ENCODE measurements at regions not wholly inside any gene's neighbourhood (a gene's known extent, or its start where the extent isn't known, plus 50 kb on each side); places are given as distances from the start of the nearest gene placed in this dataset.
"Not testable (repeated sequence)": the region's sequence is repeated elsewhere in the genome, so short reads cannot be mapped to it uniquely, and the experiment has no call there.

DNA sequence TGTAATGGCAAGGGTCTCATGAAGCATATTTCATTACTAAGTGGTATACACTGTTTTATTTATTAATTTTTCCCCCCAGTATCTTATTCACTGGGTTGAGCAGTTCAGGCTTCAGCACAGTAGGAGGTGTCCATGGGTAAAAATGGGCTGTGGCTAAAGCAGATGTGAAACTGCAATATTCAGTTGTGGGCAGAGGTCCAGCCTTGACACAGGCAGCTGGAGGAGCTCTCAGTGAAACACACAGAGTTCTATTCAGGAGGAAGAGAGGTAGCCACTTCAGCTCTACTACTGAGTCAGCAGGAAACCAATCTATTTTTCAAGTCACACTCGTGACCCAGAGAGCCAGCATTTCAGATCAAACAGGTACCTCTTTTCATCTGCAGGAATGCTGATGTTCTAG lies 418.3 kb downstream of the CDH10 start:
- H3K4me2 ChIP-seq (ENCODE audit: control insufficient read depth, extremely low read depth, insufficient read depth, low read depth, low read length), result no peak overlapping the region
- H3K36me3 ChIP-seq (ENCODE audit: control insufficient read depth in 2 of 2, extremely low read depth in 1 of 2, insufficient read depth in 2 of 2, low read length in 2 of 2), result no peaks in the 10 kb centered on the region
- H3K9me1 ChIP-seq (ENCODE audit: control insufficient read depth, extremely low read depth, insufficient read depth, low read length), result no peaks in the 10 kb centered on the region
- DNase-seq (ENCODE audit: low read depth, low spot score) (no peak), FAIRE-seq (no peak)
- TF ChIP-seq, protein P1, sequence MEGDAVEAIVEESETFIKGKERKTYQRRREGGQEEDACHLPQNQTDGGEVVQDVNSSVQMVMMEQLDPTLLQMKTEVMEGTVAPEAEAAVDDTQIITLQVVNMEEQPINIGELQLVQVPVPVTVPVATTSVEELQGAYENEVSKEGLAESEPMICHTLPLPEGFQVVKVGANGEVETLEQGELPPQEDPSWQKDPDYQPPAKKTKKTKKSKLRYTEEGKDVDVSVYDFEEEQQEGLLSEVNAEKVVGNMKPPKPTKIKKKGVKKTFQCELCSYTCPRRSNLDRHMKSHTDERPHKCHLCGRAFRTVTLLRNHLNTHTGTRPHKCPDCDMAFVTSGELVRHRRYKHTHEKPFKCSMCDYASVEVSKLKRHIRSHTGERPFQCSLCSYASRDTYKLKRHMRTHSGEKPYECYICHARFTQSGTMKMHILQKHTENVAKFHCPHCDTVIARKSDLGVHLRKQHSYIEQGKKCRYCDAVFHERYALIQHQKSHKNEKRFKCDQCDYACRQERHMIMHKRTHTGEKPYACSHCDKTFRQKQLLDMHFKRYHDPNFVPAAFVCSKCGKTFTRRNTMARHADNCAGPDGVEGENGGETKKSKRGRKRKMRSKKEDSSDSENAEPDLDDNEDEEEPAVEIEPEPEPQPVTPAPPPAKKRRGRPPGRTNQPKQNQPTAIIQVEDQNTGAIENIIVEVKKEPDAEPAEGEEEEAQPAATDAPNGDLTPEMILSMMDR (optimal IDR thresholded peaks at IDR 0.05 in 1 of 3, IDR thresholded peaks at IDR 0.05 in 1 of 3, conservative IDR thresholded peaks at IDR 0.05 in 1 of 3; ENCODE audit: extremely low read depth in 1 of 3, insufficient read depth in 2 of 3, low read length in 3 of 3), result no peak
- no peak for TF ChIP-seq EZH2 (IDR thresholded peaks at IDR 0.05; ENCODE audit: low read length)
- no peak overlapping the region for H3K9ac ChIP-seq (ENCODE audit: control insufficient read depth, extremely low read depth, insufficient read depth, low read length)
- no peak overlapping the region for H3K27ac ChIP-seq (ENCODE audit: control insufficient read depth, insufficient read depth, low read length)
- dilution Hi-C loops (cut with MboI; ENCODE audit: extremely low pct_ligation_motif_present, low sequenced_read_pairs), result no loop called here
- no peaks in the 10 kb centered on the region for H3K4me1 ChIP-seq (ENCODE audit: control insufficient read depth, extremely low read depth, insufficient read depth, low read length)
- H3K27me3 ChIP-seq (ENCODE audit: control insufficient read depth, extremely low read depth, insufficient read depth, low read length), result no peaks in the 10 kb centered on the region
- no peak overlapping the region for H3K4me3 ChIP-seq (ENCODE audit: control insufficient read depth in 2 of 3, extremely low read depth in 1 of 3, insufficient read depth in 2 of 3, low read depth in 1 of 3, low read length in 3 of 3)
- no peaks in the 10 kb centered on the region for H4K20me1 ChIP-seq (ENCODE audit: control insufficient read depth, extremely low read depth, insufficient read depth, low read length)
- H3K79me2 ChIP-seq (ENCODE audit: control insufficient read depth, insufficient read depth, low read length), result no peaks in the 10 kb centered on the region
- no peak overlapping the region for H2AFZ ChIP-seq (ENCODE audit: control insufficient read depth, low read length)
- H3K9me3 ChIP-seq (ENCODE audit: control insufficient read depth, low read depth, low read length), result peaks cover 2% of the 10 kb centered on the region

DNA sequence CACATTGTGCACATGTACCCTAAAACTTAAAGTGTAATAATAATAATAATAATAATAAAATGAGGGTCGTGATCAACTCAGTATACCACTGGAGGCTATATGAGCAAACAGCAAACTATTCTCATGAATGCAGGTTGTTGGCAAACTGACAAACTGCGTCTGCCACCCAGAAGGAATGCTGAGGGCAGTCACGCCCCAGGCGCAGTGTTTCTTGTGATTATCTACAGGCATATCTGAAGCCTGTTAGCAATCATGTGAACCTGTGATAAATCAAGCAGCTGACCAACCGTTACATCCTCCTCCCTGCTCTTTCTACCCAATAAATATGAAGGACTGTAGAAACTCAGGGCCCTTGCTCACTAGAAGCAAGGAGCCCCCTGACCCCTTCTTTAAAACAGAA lies 416.9 kb downstream of the CDH10 start:
- H3K9me1 ChIP-seq (ENCODE audit: control insufficient read depth, extremely low read depth, insufficient read depth, low read length); H3K9me3 ChIP-seq (ENCODE audit: control insufficient read depth, low read depth, low read length); H3K4me2 ChIP-seq (ENCODE audit: control insufficient read depth, extremely low read depth, insufficient read depth, low read depth, low read length); H3K9ac ChIP-seq (ENCODE audit: control insufficient read depth, extremely low read depth, insufficient read depth, low read length); H3K36me3 ChIP-seq (ENCODE audit: control insufficient read depth in 2 of 2, extremely low read depth in 1 of 2, insufficient read depth in 2 of 2, low read length in 2 of 2); H4K20me1 ChIP-seq (ENCODE audit: control insufficient read depth, extremely low read depth, insufficient read depth, low read length); H2AFZ ChIP-seq (ENCODE audit: control insufficient read depth, low read length); dilution Hi-C loops (cut with MboI; ENCODE audit: extremely low pct_ligation_motif_present, low sequenced_read_pairs); H3K4me1 ChIP-seq (ENCODE audit: control insufficient read depth, extremely low read depth, insufficient read depth, low read length); DNase-seq (ENCODE audit: low read depth, low spot score); H3K27me3 ChIP-seq (ENCODE audit: control insufficient read depth, extremely low read depth, insufficient read depth, low read length); H3K4me3 ChIP-seq (ENCODE audit: control insufficient read depth in 2 of 3, extremely low read depth in 1 of 3, insufficient read depth in 2 of 3, low read depth in 1 of 3, low read length in 3 of 3); FAIRE-seq; H3K79me2 ChIP-seq (ENCODE audit: control insufficient read depth, insufficient read depth, low read length); H3K27ac ChIP-seq (ENCODE audit: control insufficient read depth, insufficient read depth, low read length): not testable (repeated sequence)

DNA sequence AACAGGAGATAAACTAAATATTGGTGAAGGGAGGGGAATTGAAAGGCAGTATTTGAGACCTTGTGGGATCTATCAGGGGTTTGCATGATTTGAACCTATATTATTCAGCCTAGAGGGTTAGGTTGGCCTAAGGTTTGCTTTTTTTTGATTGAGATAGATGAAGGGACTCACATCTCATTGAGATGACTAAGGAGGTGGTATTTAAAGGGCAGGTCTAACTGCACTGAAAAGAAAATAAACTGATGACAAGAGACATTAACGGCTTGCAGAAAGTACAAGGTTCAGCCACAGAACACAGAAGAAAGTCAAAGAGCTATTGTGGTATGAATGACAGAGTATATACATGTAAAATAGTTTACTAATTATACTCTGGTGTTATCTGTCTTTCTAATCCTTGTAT lies 412.7 kb downstream of the CDH10 start:
- no peak for DNase-seq (ENCODE audit: low read depth, low spot score)
- no peak overlapping the region for H3K4me3 ChIP-seq (ENCODE audit: control insufficient read depth in 2 of 3, extremely low read depth in 1 of 3, insufficient read depth in 2 of 3, low read depth in 1 of 3, low read length in 3 of 3)
- no peaks in the 10 kb centered on the region for H3K4me1 ChIP-seq (ENCODE audit: control insufficient read depth, extremely low read depth, insufficient read depth, low read length)
- no peak overlapping the region for H3K27ac ChIP-seq (ENCODE audit: control insufficient read depth, insufficient read depth, low read length)
- FAIRE-seq, result no peak
- no peak overlapping the region for H3K9ac ChIP-seq (ENCODE audit: control insufficient read depth, extremely low read depth, insufficient read depth, low read length)
- H3K27me3 ChIP-seq (ENCODE audit: control insufficient read depth, extremely low read depth, insufficient read depth, low read length), result no peaks in the 10 kb centered on the region
- H3K36me3 ChIP-seq (ENCODE audit: control insufficient read depth in 2 of 2, extremely low read depth in 1 of 2, insufficient read depth in 2 of 2, low read length in 2 of 2), result no peaks in the 10 kb centered on the region
- H3K9me1 ChIP-seq (ENCODE audit: control insufficient read depth, extremely low read depth, insufficient read depth, low read length), result no peaks in the 10 kb centered on the region
- TF ChIP-seq, protein P1 (optimal IDR thresholded peaks at IDR 0.05 in 1 of 3, IDR thresholded peaks at IDR 0.05 in 1 of 3, conservative IDR thresholded peaks at IDR 0.05 in 1 of 3; ENCODE audit: extremely low read depth in 1 of 3, insufficient read depth in 2 of 3, low read length in 3 of 3), result no peak
- no peak for TF ChIP-seq EZH2 (IDR thresholded peaks at IDR 0.05; ENCODE audit: low read length)
- H3K4me2 ChIP-seq (ENCODE audit: control insufficient read depth, extremely low read depth, insufficient read depth, low read depth, low read length), result no peak overlapping the region
- dilution Hi-C loops (cut with MboI; ENCODE audit: extremely low pct_ligation_motif_present, low sequenced_read_pairs), result no loop called here
- no peaks in the 10 kb centered on the region for H3K79me2 ChIP-seq (ENCODE audit: control insufficient read depth, insufficient read depth, low read length)
- H2AFZ ChIP-seq (ENCODE audit: control insufficient read depth, low read length), result no peak overlapping the region
- peaks cover under 1% of the 10 kb centered on the region for H3K9me3 ChIP-seq (ENCODE audit: control insufficient read depth, low read depth, low read length)
- no peaks in the 10 kb centered on the region for H4K20me1 ChIP-seq (ENCODE audit: control insufficient read depth, extremely low read depth, insufficient read depth, low read length)
